NT2/D1 (cell line): ENCODE measurements at regions not wholly inside any gene's neighbourhood (a gene's known extent, or its start where the extent isn't known, plus 50 kb on each side); places are given as distances from the start of the nearest gene placed in this dataset.

Experiments
- DNase-seq: peaks from one replicate; pipeline ENCODE4 v3.0.0-alpha.2; 2011; ENCODE audit warnings: low read depth, low spot score
- H3K27me3 ChIP-seq: 2 replicates; pipeline ENCODE4 v1.6.0; 2011; ENCODE audit warnings: mild to moderate bottlenecking; ENCODE audit not compliant: insufficient read length, insufficient read depth
- H3K36me3 ChIP-seq: 2 replicates; pipeline ENCODE4 v1.6.1; 2011; ENCODE audit warnings: mild to moderate bottlenecking, low read length, mixed read lengths; ENCODE audit not compliant: insufficient read depth, insufficient read length
- H3K4me1 ChIP-seq: 2 replicates; pipeline ENCODE4 v1.5.1; 2011; ENCODE audit not compliant: insufficient read depth, insufficient read length
- H3K4me3 ChIP-seq: 2 replicates; pipeline ENCODE4 v1.5.1; 2011; ENCODE audit warnings: low read depth; ENCODE audit not compliant: insufficient read length
- H3K9ac ChIP-seq: 2 replicates; pipeline ENCODE4 v1.6.0; 2011; ENCODE audit warnings: low read depth; ENCODE audit not compliant: insufficient read length
- H3K9me3 ChIP-seq: 2 replicates; pipeline ENCODE4 v1.5.1; 2011; ENCODE audit warnings: mild to moderate bottlenecking, low read length; ENCODE audit not compliant: insufficient read depth
- SUZ12 ChIP-seq: IDR thresholded peaks from 2 replicates; pipeline ENCODE4 v1.6.1; 2011; ENCODE audit not compliant: insufficient read length, insufficient read depth; ENCODE audit errors: extremely low read depth
- YY1 ChIP-seq: IDR thresholded peaks from 2 replicates; pipeline ENCODE4 v1.6.1; 2011; ENCODE audit not compliant: insufficient read length, insufficient read depth
- ZNF274 ChIP-seq: IDR thresholded peaks from 2 replicates; pipeline ENCODE4 v1.6.1; 2011; ENCODE audit warnings: mild to moderate bottlenecking, low read depth, low read length

- no peak for TF ChIP-seq SUZ12
- TF ChIP-seq ZNF274 = no peak
- TF ChIP-seq YY1 = no peak
- no peaks in the 10 kb centered on the region for H3K27me3 ChIP-seq
- no peaks in the 10 kb centered on the region for H3K36me3 ChIP-seq
- no peaks in the 10 kb centered on the region for H3K4me1 ChIP-seq
- DNase-seq = no peak
- no peaks in the 10 kb centered on the region for H3K9me3 ChIP-seq
- no peak overlapping the region for H3K4me3 ChIP-seq
- no peak overlapping the region for H3K9ac ChIP-seq
Observed at GRCh38 chr5:92337772-92338234, 954.7 kb upstream of the ARRDC3 start.

- Histone ChIP-seq H3K4me1 (no peaks in the 10 kb centered on the region), H3K9ac (no peak overlapping the region), H3K9me3 (no peaks in the 10 kb centered on the region), H3K4me3 (no peak overlapping the region), H3K36me3 (no peaks in the 10 kb centered on the region), H3K27me3 (no peaks in the 10 kb centered on the region)
- no peak for TF ChIP-seq SUZ12
- TF ChIP-seq ZNF274 = no peak
- no peak for TF ChIP-seq YY1
- no peak for DNase-seq
Observed at GRCh38 chr5:92332039-92332438, 948.9 kb upstream of the ARRDC3 start.

- TF ChIP-seq ZNF274 = no peak
- TF ChIP-seq YY1 = no peak
- no peaks in the 10 kb centered on the region for H3K4me1 ChIP-seq
- H3K9me3 ChIP-seq = no peaks in the 10 kb centered on the region
Observed at GRCh38 chr5:92330365-92330764, 947.2 kb upstream of the ARRDC3 start.

GRCh38 chr5:92329759-92330158 is 946.6 kb upstream of the ARRDC3 start:
- no peak for DNase-seq
- TF ChIP-seq YY1 (no peak), SUZ12 (no peak), ZNF274 (no peak)
- Histone ChIP-seq H3K27me3 (no peaks in the 10 kb centered on the region), H3K9me3 (no peaks in the 10 kb centered on the region), H3K4me3 (no peak overlapping the region), H3K4me1 (no peaks in the 10 kb centered on the region), H3K9ac (no peak overlapping the region), H3K36me3 (no peaks in the 10 kb centered on the region)

More at GRCh38 chr5:92330365-92330764, 947.2 kb upstream of the ARRDC3 start:
- Histone ChIP-seq H3K4me3 (no peak overlapping the region), H3K9ac (no peak overlapping the region), H3K36me3 (no peaks in the 10 kb centered on the region), H3K27me3 (no peaks in the 10 kb centered on the region)
- DNase-seq = no peak

GRCh38 chr5:92328584-92329259 is 945.6 kb upstream of the ARRDC3 start:
- H3K9ac ChIP-seq = no peak overlapping the region
- TF ChIP-seq YY1 (no peak), SUZ12 (no peak)
- DNase-seq = no peak
- no peaks in the 10 kb centered on the region for H3K27me3 ChIP-seq
- H3K4me1 ChIP-seq = no peaks in the 10 kb centered on the region
- no peaks in the 10 kb centered on the region for H3K36me3 ChIP-seq
- no peaks in the 10 kb centered on the region for H3K9me3 ChIP-seq
- H3K4me3 ChIP-seq = no peak overlapping the region

GRCh38 chr5:92320446-92320845 is 937.3 kb upstream of the ARRDC3 start:
- no peak for TF ChIP-seq SUZ12
- TF ChIP-seq ZNF274 = no peak
- TF ChIP-seq YY1 = no peak
- no peaks in the 10 kb centered on the region for H3K36me3 ChIP-seq
- H3K4me3 ChIP-seq = no peak overlapping the region
- no peak overlapping the region for H3K9ac ChIP-seq
- no peak for DNase-seq
- no peaks in the 10 kb centered on the region for H3K4me1 ChIP-seq
- H3K27me3 ChIP-seq = no peaks in the 10 kb centered on the region
- no peaks in the 10 kb centered on the region for H3K9me3 ChIP-seq

GRCh38 chr5:92313385-92313784 is 930.3 kb upstream of the ARRDC3 start:
- DNase-seq = no peak
- no peaks in the 10 kb centered on the region for H3K4me1 ChIP-seq
- no peak for TF ChIP-seq YY1
- TF ChIP-seq SUZ12 = no peak
- TF ChIP-seq ZNF274 = no peak
- no peak overlapping the region for H3K4me3 ChIP-seq
- H3K36me3 ChIP-seq = no peaks in the 10 kb centered on the region
- no peaks in the 10 kb centered on the region for H3K27me3 ChIP-seq
- no peak overlapping the region for H3K9ac ChIP-seq
- no peaks in the 10 kb centered on the region for H3K9me3 ChIP-seq
